ENCODE measurements at regions not wholly inside any gene's neighbourhood (a gene's known extent, or its start where the extent isn't known, plus 50 kb on each side); places are given as distances from the start of the nearest gene placed in this dataset.
A peak's percentile ranks its signal among the peaks of the same experiment; 100 is the strongest.

DNA sequence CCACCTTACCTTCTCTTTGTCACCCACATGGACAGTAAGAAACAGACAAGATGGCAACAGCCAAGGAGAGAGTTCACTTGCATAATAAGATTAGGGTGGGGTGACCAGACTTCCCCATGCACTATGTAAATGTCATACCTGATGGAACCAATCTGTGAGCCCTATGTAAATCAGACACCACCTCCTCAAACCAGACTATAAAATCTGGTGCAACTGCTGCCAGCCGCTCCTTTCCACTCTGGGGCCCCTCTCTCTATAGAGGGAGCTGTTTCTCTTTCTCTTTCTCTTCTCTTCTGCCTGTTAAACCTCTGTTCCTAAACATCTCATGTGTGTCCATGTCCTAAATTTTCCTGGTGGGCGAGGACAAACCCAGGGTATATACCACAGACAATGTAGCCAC lies 405.5 kb upstream of the CNTN4 start:
- intact Hi-C loops (cut with DNase I): no loop called here
- Histone ChIP-seq H3K9ac (ENCODE audit: low read length in 3 of 3) (no peak overlapping the region), H3K4me3 (ENCODE audit: low read length in 3 of 3) (no peak overlapping the region), H3K27me3 (ENCODE audit: control insufficient read depth, insufficient read depth, low read length) (no peaks in the 10 kb centered on the region), H3K4me1 (ENCODE audit: control insufficient read depth in 2 of 3, insufficient read depth in 2 of 3, low read depth in 1 of 3, low read length in 3 of 3) (no peaks in the 10 kb centered on the region), H3K9me3 (ENCODE audit: control insufficient read depth in 2 of 3, insufficient read depth in 1 of 3, low read length in 3 of 3) (no peaks in the 10 kb centered on the region), H3K36me3 (ENCODE audit: control insufficient read depth in 2 of 3, insufficient read depth in 3 of 3, low read length in 3 of 3) (no peaks in the 10 kb centered on the region), H3K27ac (ENCODE audit: low read depth in 2 of 2, low read length in 2 of 2) (no peak overlapping the region)
- DNase-seq (no peak), FAIRE-seq (no peak)
- TF ChIP-seq, protein P1, sequence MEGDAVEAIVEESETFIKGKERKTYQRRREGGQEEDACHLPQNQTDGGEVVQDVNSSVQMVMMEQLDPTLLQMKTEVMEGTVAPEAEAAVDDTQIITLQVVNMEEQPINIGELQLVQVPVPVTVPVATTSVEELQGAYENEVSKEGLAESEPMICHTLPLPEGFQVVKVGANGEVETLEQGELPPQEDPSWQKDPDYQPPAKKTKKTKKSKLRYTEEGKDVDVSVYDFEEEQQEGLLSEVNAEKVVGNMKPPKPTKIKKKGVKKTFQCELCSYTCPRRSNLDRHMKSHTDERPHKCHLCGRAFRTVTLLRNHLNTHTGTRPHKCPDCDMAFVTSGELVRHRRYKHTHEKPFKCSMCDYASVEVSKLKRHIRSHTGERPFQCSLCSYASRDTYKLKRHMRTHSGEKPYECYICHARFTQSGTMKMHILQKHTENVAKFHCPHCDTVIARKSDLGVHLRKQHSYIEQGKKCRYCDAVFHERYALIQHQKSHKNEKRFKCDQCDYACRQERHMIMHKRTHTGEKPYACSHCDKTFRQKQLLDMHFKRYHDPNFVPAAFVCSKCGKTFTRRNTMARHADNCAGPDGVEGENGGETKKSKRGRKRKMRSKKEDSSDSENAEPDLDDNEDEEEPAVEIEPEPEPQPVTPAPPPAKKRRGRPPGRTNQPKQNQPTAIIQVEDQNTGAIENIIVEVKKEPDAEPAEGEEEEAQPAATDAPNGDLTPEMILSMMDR (IDR thresholded peaks at IDR 0.05; ENCODE audit: borderline replicate concordance, extremely low read depth, insufficient read depth): no peak

DNA sequence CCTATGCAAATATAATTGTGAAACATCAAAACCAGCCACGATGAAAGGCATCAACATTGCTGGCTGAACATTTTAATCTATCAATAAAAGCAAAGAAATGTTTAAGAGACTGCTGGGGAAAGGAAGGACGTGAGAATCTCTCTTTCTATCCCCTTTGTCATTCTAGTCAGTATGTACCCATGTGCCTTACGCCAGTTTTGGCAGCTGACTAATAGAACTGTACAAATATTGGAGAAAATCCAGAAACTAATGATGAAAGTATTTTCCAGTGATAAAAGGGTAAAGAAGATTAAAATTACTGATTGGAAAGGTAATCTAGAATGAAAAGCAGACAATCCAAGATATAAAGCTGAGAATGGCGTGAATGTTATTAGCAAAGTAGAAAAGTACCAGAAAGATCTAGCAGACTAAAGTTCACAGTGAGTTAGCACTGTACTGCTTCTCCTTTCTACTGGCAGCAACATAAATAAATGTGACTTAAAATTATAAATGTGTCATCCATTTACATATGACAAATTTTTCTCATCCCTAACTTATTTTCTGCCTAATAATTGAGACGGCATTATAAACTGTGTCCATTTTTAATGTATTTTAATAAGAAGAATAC lies 401.9 kb upstream of the CNTN4 start:
- H3K4me1 ChIP-seq (ENCODE audit: control insufficient read depth in 2 of 3, insufficient read depth in 2 of 3, low read depth in 1 of 3, low read length in 3 of 3): no peaks in the 10 kb centered on the region
- H3K4me3 ChIP-seq (ENCODE audit: low read length in 3 of 3): no peak overlapping the region
- DNase-seq: no peak
- FAIRE-seq: no peak
- no peaks in the 10 kb centered on the region for H3K36me3 ChIP-seq (ENCODE audit: control insufficient read depth in 2 of 3, insufficient read depth in 3 of 3, low read length in 3 of 3)
- H3K9me3 ChIP-seq (ENCODE audit: control insufficient read depth in 2 of 3, insufficient read depth in 1 of 3, low read length in 3 of 3): no peaks in the 10 kb centered on the region
- H3K9ac ChIP-seq (ENCODE audit: low read length in 3 of 3): no peak overlapping the region
- no peaks in the 10 kb centered on the region for H3K27me3 ChIP-seq (ENCODE audit: control insufficient read depth, insufficient read depth, low read length)
- no peak overlapping the region for H3K27ac ChIP-seq (ENCODE audit: low read depth in 2 of 2, low read length in 2 of 2)
- intact Hi-C loops (cut with DNase I): no loop called here
- TF ChIP-seq, protein P1 (IDR thresholded peaks at IDR 0.05; ENCODE audit: borderline replicate concordance, extremely low read depth, insufficient read depth): no peak

DNA sequence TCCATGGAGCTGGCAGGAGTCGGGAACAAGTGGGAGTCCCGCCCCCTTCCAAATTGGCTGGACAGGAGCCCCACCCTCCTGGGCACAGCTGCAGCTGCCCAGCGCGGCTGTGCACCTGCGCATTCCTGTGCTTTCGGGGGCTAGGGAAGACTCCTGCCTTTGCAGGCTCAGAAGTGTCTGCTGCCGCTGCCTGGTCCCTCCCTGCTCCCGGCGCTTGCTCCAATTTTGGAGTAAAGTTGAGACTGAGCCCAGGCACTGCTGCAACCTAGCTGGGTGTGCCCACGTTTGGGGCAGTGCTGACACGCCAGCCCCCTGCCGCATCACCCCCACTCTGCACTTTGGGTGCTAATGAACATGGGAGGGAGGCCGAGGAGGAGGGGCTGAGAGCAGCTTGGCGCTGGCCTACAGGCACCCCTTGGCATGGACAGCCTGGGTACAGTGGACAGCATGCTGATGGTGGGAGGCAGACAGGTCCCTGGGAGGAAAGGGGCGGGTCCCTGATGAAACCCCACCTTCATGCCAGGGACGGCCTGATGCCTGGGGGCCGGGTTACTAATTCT lies 399.2 kb upstream of the CNTN4 start:
- peak in 1 of 5 donors; percentile 57 for DNase-seq
- H3K4me3 ChIP-seq (ENCODE audit: low read length in 3 of 3): no peak overlapping the region
- no peak overlapping the region for H3K9ac ChIP-seq (ENCODE audit: low read length in 3 of 3)
- intact Hi-C loops (cut with DNase I): no loop called here
- H3K4me1 ChIP-seq (ENCODE audit: control insufficient read depth in 2 of 3, insufficient read depth in 2 of 3, low read depth in 1 of 3, low read length in 3 of 3): no peaks in the 10 kb centered on the region
- TF ChIP-seq, protein P1 (IDR thresholded peaks at IDR 0.05; ENCODE audit: borderline replicate concordance, extremely low read depth, insufficient read depth): no peak
- H3K27ac ChIP-seq (ENCODE audit: low read depth in 2 of 2, low read length in 2 of 2): no peak overlapping the region
- H3K27me3 ChIP-seq (ENCODE audit: control insufficient read depth, insufficient read depth, low read length): no peaks in the 10 kb centered on the region
- no peaks in the 10 kb centered on the region for H3K36me3 ChIP-seq (ENCODE audit: control insufficient read depth in 2 of 3, insufficient read depth in 3 of 3, low read length in 3 of 3)
- H3K9me3 ChIP-seq (ENCODE audit: control insufficient read depth in 2 of 3, insufficient read depth in 1 of 3, low read length in 3 of 3): no peaks in the 10 kb centered on the region
- FAIRE-seq: no peak

DNA sequence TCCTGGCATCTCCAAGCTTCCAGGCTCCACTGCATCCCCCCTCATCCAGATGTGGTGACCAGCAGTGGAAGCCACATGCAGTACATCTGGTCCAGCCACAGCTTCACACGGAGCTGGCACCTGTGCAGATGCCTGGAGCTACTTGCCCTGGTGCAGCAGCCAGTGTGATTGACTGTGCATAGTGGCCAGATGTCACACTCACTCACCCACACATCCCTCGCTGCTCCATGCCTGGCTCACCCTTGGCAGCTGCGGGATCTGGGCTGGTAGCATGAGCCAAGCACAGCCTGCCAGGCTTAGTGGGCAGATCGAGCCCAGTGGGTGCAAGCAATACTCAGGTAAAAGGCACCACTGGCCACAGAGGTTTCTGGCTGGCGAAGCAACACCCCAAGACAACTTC lies 398.0 kb upstream of the CNTN4 start:
- no peak overlapping the region for H3K27ac ChIP-seq (ENCODE audit: low read depth in 2 of 2, low read length in 2 of 2)
- FAIRE-seq (no peak), DNase-seq (no peak)
- H3K36me3 ChIP-seq (ENCODE audit: control insufficient read depth in 2 of 3, insufficient read depth in 3 of 3, low read length in 3 of 3): no peaks in the 10 kb centered on the region
- H3K4me3 ChIP-seq (ENCODE audit: low read length in 3 of 3): no peak overlapping the region
- intact Hi-C loops (cut with DNase I): no loop called here
- TF ChIP-seq, protein P1 (IDR thresholded peaks at IDR 0.05; ENCODE audit: borderline replicate concordance, extremely low read depth, insufficient read depth): no peak
- H3K9me3 ChIP-seq (ENCODE audit: control insufficient read depth in 2 of 3, insufficient read depth in 1 of 3, low read length in 3 of 3): no peaks in the 10 kb centered on the region
- no peaks in the 10 kb centered on the region for H3K27me3 ChIP-seq (ENCODE audit: control insufficient read depth, insufficient read depth, low read length)
- H3K9ac ChIP-seq (ENCODE audit: low read length in 3 of 3): no peak overlapping the region
- no peaks in the 10 kb centered on the region for H3K4me1 ChIP-seq (ENCODE audit: control insufficient read depth in 2 of 3, insufficient read depth in 2 of 3, low read depth in 1 of 3, low read length in 3 of 3)

Measured in kidney (tissue), 13 donors.